Gastrocnemius medialis (tissue), 4 donors: ENCODE measurements at regions not wholly inside any gene's neighbourhood (a gene's known extent, or its start where the extent isn't known, plus 50 kb on each side); places are given as distances from the start of the nearest gene placed in this dataset.

Experiments
- POLR2A ChIP-seq, 2 donors: fragments of 450-650 bp; IDR thresholded peaks; one replicate each; pipeline ENCODE4 v1.6.1; 2017; ENCODE audit warnings: antibody characterized with exemption in 2 of 2, mild to moderate bottlenecking in 2 of 2, moderate library complexity in 2 of 2
- TF ChIP-seq, protein P1 (sequence below), 5 experiments: fragments of 450-650 bp in 3 of 5; fragments of 200-600 bp in 2 of 5; sonication (generic) in 2 of 5; IDR thresholded peaks in 4 of 5; conservative IDR thresholded peaks in 1 of 5; 1 replicate in 4 of 5; 2 replicates in 1 of 5; pipeline ENCODE4 v1.5.1; 2016 to 2019; ENCODE audit warnings: antibody characterized with exemption in 5 of 5, mild to moderate bottlenecking in 3 of 5, moderate library complexity in 3 of 5

- TF ChIP-seq, protein P1, sequence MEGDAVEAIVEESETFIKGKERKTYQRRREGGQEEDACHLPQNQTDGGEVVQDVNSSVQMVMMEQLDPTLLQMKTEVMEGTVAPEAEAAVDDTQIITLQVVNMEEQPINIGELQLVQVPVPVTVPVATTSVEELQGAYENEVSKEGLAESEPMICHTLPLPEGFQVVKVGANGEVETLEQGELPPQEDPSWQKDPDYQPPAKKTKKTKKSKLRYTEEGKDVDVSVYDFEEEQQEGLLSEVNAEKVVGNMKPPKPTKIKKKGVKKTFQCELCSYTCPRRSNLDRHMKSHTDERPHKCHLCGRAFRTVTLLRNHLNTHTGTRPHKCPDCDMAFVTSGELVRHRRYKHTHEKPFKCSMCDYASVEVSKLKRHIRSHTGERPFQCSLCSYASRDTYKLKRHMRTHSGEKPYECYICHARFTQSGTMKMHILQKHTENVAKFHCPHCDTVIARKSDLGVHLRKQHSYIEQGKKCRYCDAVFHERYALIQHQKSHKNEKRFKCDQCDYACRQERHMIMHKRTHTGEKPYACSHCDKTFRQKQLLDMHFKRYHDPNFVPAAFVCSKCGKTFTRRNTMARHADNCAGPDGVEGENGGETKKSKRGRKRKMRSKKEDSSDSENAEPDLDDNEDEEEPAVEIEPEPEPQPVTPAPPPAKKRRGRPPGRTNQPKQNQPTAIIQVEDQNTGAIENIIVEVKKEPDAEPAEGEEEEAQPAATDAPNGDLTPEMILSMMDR (IDR thresholded peaks at IDR 0.05 in 4 of 5, conservative IDR thresholded peaks at IDR 0.05 in 1 of 5): no peak
- no peak for TF ChIP-seq POLR2A (IDR thresholded peaks at IDR 0.05)
Measured at GRCh38 chr9:25814023-25814422, 135.8 kb upstream of the TUSC1 start.
